Endothelial cell of umbilical vein (primary cell): ENCODE measurements at regions not wholly inside any gene's neighbourhood (a gene's known extent, or its start where the extent isn't known, plus 50 kb on each side); places are given as distances from the start of the nearest gene placed in this dataset.
A peak's percentile ranks its signal among the peaks of the same experiment; 100 is the strongest.

ENCODE experiments used
- BruUV-seq: library from RNA; stranded (reverse); fragments of 400-500 nt; replicated peaks from 2 replicates; lab custom pipeline; 2021; lab: Mats Ljungman, UMichigan
- CTCF ChIA-PET: fragments of 300-600, 350-600 bp; sonication (Branson Sonifier 250); formaldehyde crosslinking; loops from one replicate; lab custom pipeline; 2021; ENCODE audit warnings: antibody characterized with exemption, inconsistent platforms; lab: Charles Lee
- POLR2A ChIA-PET: fragments of 300-600, 350-600 bp; sonication (Branson Sonifier 250); formaldehyde crosslinking; loops from one replicate; lab custom pipeline; 2021; ENCODE audit warnings: antibody characterized with exemption, inconsistent platforms; lab: Charles Lee
- DNase-seq: peaks from one replicate; pipeline ENCODE4 v3.0.0-alpha.2; 2011; ENCODE audit warnings: low read depth, low spot score
- FAIRE-seq: peaks from 2 replicates; lab custom pipeline; 2011; peaks lifted over from hg19 to GRCh38; lab: Jason Lieb, UNC
- H2AFZ ChIP-seq: 2 replicates; pipeline ENCODE4 v1.6.0; 2012; ENCODE audit warnings: low read depth, low read length, control low read depth, inconsistent platforms
- H3K27ac ChIP-seq: 2 replicates; pipeline ENCODE4 v1.5.1; 2011; ENCODE audit warnings: low read depth, mild to moderate bottlenecking, control low read depth, low read length, moderate library complexity; ENCODE audit not compliant: insufficient read depth
- H3K27me3 ChIP-seq, 2 experiments: 2 replicates each; pipeline versions ENCODE4 v1.6.0 to v1.6.1; 2011; ENCODE audit warnings: low read length in 2 of 2, mixed read lengths in 1 of 2; ENCODE audit not compliant: control insufficient read depth in 2 of 2, insufficient read depth in 2 of 2
- H3K36me3 ChIP-seq, 2 experiments: 2 replicates in 1 of 2; 3 replicates in 1 of 2; pipeline ENCODE4 v1.5.1; 2011; ENCODE audit warnings: low read length in 2 of 2, mild to moderate bottlenecking in 1 of 2, moderate library complexity in 1 of 2; ENCODE audit not compliant: control insufficient read depth in 2 of 2, insufficient read depth in 2 of 2; ENCODE audit errors: extremely low read depth in 1 of 2
- H3K4me1 ChIP-seq: 3 replicates; pipeline ENCODE4 v1.5.1; 2011; ENCODE audit warnings: mild to moderate bottlenecking, low read length; ENCODE audit not compliant: control insufficient read depth, insufficient read depth; ENCODE audit errors: extremely low read depth
- H3K4me2 ChIP-seq: 2 replicates; pipeline ENCODE4 v1.6.1; 2011; ENCODE audit warnings: low read length, control low read depth, mixed read lengths; ENCODE audit not compliant: insufficient read depth
- H3K4me3 ChIP-seq, 3 experiments: fragments of 200-600 bp in 1 of 3; sonication (generic), shearing (Covaris generic) in 1 of 3; replicated peaks in 1 of 3; 2 replicates each; pipeline ENCODE4 v1.5.1; 2011 to 2016; ENCODE audit warnings: control low read depth in 3 of 3, low read length in 3 of 3, mild to moderate bottlenecking in 2 of 3, inconsistent platforms in 1 of 3, low read depth in 1 of 3, moderate library complexity in 1 of 3; ENCODE audit not compliant: insufficient read depth in 1 of 3
- H3K79me2 ChIP-seq: 2 replicates; pipeline ENCODE4 v1.6.0; 2012; ENCODE audit warnings: low read length, inconsistent platforms; ENCODE audit not compliant: control insufficient read depth, insufficient read depth
- H3K9ac ChIP-seq: replicated peaks from 2 replicates; pipeline ENCODE3; 2011; ENCODE audit warnings: low read length, control low read depth; ENCODE audit not compliant: insufficient read depth; ENCODE audit errors: extremely low read depth
- H3K9me1 ChIP-seq: replicated peaks from 3 replicates; pipeline ENCODE4 v1.6.0; 2011; ENCODE audit warnings: mild to moderate bottlenecking, low read length; ENCODE audit not compliant: control insufficient read depth, insufficient read depth; ENCODE audit errors: extremely low read depth
- H3K9me3 ChIP-seq: replicated peaks from 2 replicates; pipeline ENCODE4 v1.5.1; 2012; ENCODE audit warnings: low read length, inconsistent platforms; ENCODE audit not compliant: control insufficient read depth, insufficient read depth
- H4K20me1 ChIP-seq: replicated peaks from 2 replicates; pipeline ENCODE3; 2011; ENCODE audit warnings: mild to moderate bottlenecking, low read length; ENCODE audit not compliant: control insufficient read depth, insufficient read depth; ENCODE audit errors: extremely low read depth
- FOS ChIP-seq: IDR thresholded peaks from 2 replicates; pipeline ENCODE4 v1.6.1; 2011; ENCODE audit warnings: mild to moderate bottlenecking, low read length, moderate library complexity, borderline replicate concordance; ENCODE audit not compliant: insufficient read depth
- GATA2 ChIP-seq: IDR thresholded peaks from 2 replicates; pipeline ENCODE4 v1.7.0; 2011; ENCODE audit warnings: low read depth, mild to moderate bottlenecking, moderate library complexity, mixed read lengths, low read length; ENCODE audit not compliant: insufficient read length, insufficient read depth
- JUN ChIP-seq: IDR thresholded peaks from 2 replicates; pipeline ENCODE4 v1.6.1; 2011; ENCODE audit warnings: borderline replicate concordance, low read depth; ENCODE audit not compliant: insufficient read length, insufficient read depth
- MYC ChIP-seq: IDR thresholded peaks from one replicate; pipeline ENCODE4 v1.6.1; 2011; ENCODE audit warnings: mild to moderate bottlenecking, low read depth, low read length
- POLR2A ChIP-seq: IDR thresholded peaks from 2 replicates; pipeline ENCODE4 v1.6.1; 2012; ENCODE audit warnings: low read depth, mild to moderate bottlenecking, control low read depth, low read length
- POLR2AphosphoS5 ChIP-seq: IDR thresholded peaks from 2 replicates; pipeline ENCODE4 v1.6.1; 2012; ENCODE audit warnings: low read depth, mild to moderate bottlenecking, control low read depth, low read length, moderate library complexity; ENCODE audit not compliant: insufficient read depth
- dilution Hi-C: fragments of 300-500 bp; cut with MboI; formaldehyde crosslinking; loops from one replicate; pipeline ENCODE4 v1.15.0; 2019; ENCODE audit warnings: low sequenced_read_pairs; ENCODE audit not compliant: extremely low pct_ligation_motif_present
- intact Hi-C: fragments of 100-400 bp; cut with micrococcal nuclease; formaldehyde crosslinking; loops from one replicate; pipeline ENCODE4 v1.10.0; 2022
- TF ChIP-seq, protein P1 (sequence below), 2 donors: IDR thresholded peaks; 1 replicate in 1 of 2; 2 replicates in 1 of 2; pipeline ENCODE4 v1.5.1; 2011; ENCODE audit warnings: low read length in 2 of 2, mild to moderate bottlenecking in 2 of 2, moderate library complexity in 2 of 2, control low read depth in 1 of 2, inconsistent platforms in 1 of 2, low read depth in 1 of 2; ENCODE audit not compliant: insufficient read depth in 1 of 2; ENCODE audit errors: extremely low read depth in 1 of 2
- TF ChIP-seq, protein P2 (sequence below): IDR thresholded peaks from 2 replicates; pipeline ENCODE4 v1.6.1; 2011; ENCODE audit not compliant: insufficient read depth, insufficient read length

DNA sequence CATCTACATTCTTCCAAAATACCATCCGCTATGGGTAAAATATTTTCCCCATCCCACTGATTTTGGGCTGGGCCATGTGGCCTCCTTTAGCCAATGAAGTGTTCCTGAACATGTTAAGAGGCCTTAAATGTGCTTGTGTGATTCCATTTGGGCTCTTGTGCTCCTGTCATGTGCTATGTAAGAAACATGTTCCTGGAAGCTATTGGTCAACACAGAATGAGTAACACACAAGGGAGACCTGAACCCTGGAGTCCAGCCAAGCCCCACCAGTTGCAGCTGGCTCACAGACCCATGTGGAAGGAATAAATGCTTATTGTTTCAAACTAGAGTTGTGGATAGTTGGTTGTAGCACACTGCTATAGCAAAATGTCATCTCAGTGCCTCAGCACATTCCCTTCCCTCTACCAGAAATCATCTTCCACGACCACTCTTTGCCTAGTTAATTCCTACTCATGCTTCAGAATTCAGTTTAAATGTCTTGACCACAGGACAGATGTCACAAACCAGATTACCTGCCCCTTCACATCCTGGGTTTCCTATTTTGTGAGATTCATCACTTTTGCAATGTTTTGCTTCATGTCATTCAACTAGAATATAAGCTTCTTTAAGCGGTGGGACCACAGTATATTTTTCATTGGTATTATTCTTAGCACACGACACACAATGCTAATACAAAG lies 217.3 kb upstream of the EEA1 start:
- ChIA-PET CTCF (no interaction called here), POLR2A (no interaction called here)
- intact Hi-C loops (no loop called here), dilution Hi-C loops (no loop called here)
- Histone ChIP-seq H3K4me2 (no peak overlapping the region), H4K20me1 (no peaks in the 10 kb centered on the region), H3K4me1 (no peaks in the 10 kb centered on the region), H3K4me3 (no peak overlapping the region), H3K79me2 (no peaks in the 10 kb centered on the region), H2AFZ (peak overlapping the region; percentile 31), H3K9ac (no peak overlapping the region), H3K9me1 (no peaks in the 10 kb centered on the region), H3K36me3 (no peaks in the 10 kb centered on the region), H3K27me3 (no peaks in the 10 kb centered on the region), H3K9me3 (no peaks in the 10 kb centered on the region), H3K27ac (no peak overlapping the region)
- no peak for FAIRE-seq
- TF ChIP-seq FOS (no peak), POLR2A (no peak), JUN (no peak), MYC (no peak), POLR2AphosphoS5 (no peak), GATA2 (no peak)
- TF ChIP-seq, protein P1, sequence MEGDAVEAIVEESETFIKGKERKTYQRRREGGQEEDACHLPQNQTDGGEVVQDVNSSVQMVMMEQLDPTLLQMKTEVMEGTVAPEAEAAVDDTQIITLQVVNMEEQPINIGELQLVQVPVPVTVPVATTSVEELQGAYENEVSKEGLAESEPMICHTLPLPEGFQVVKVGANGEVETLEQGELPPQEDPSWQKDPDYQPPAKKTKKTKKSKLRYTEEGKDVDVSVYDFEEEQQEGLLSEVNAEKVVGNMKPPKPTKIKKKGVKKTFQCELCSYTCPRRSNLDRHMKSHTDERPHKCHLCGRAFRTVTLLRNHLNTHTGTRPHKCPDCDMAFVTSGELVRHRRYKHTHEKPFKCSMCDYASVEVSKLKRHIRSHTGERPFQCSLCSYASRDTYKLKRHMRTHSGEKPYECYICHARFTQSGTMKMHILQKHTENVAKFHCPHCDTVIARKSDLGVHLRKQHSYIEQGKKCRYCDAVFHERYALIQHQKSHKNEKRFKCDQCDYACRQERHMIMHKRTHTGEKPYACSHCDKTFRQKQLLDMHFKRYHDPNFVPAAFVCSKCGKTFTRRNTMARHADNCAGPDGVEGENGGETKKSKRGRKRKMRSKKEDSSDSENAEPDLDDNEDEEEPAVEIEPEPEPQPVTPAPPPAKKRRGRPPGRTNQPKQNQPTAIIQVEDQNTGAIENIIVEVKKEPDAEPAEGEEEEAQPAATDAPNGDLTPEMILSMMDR (IDR thresholded peaks at IDR 0.05; ENCODE audit: extremely low read depth in 1 of 2, insufficient read depth in 1 of 2, low read depth in 1 of 2, low read length in 2 of 2) = no peak
- TF ChIP-seq, protein P2, sequence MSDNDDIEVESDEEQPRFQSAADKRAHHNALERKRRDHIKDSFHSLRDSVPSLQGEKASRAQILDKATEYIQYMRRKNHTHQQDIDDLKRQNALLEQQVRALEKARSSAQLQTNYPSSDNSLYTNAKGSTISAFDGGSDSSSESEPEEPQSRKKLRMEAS = no peak
- DNase-seq = peak; percentile 65
- BruUV-seq = no TSS peak
